HFF-Myc (cell line): ENCODE measurements at regions not wholly inside any gene's neighbourhood (a gene's known extent, or its start where the extent isn't known, plus 50 kb on each side); places are given as distances from the start of the nearest gene placed in this dataset.

Experiments used
- DNase-seq: peaks from one replicate; pipeline ENCODE4 v3.0.0-alpha.2; 2011; ENCODE audit warnings: low read depth; ENCODE audit errors: extremely low read depth
- H3K4me3 ChIP-seq: replicated peaks from 2 replicates; pipeline ENCODE4 v1.5.1; 2011; ENCODE audit warnings: low read depth, mild to moderate bottlenecking, control low read depth, low read length
- CTCF ChIP-seq: IDR thresholded peaks from 2 replicates; pipeline ENCODE4 v1.5.1; 2012; ENCODE audit warnings: mild to moderate bottlenecking, low read depth, low read length, control low read depth; ENCODE audit errors: missing control alignments

DNA sequence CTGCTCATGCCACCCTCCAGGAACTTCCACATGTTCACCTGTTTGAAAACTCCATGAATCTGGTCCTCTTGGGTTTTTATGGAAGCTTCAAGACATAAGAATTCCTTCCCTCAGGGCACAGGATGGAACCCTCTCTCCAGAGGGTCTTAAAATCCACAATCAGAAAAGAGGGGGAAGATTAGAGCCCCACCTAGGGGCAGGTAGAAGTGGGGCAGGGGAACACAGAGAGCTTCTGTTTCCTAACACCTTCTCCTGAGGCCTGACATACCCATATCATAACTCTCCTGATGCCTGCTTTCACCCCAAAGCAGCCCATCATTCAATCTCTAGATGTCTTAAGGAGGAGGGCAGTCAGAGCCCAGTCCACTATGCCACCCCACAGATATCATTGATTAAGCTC is 1087.7 kb upstream of the ARRDC3 start:
- H3K4me3 ChIP-seq, result no peak overlapping the region
- no peak for DNase-seq
- TF ChIP-seq CTCF, result peak; percentile 21

DNA sequence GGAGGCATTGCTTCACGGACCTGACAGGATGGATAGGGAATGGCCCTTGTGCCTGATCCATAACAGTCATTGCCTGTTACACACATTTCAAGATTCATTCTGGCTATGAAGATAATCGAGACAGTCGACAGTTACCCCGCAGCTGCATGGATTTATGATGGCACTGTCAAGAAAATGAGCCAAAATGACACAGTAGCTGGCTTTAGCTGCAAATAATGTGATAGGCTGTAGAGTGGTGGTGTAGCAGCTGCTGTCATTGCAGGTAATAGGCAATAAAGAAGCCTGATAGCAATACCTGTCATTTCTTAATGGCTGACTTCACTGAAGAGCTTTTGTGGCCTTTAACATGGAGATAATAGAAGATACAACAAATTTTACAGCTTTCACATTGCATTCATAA is 1085.2 kb upstream of the ARRDC3 start:
- DNase-seq, result no peak
- TF ChIP-seq CTCF, result no peak
- no peak overlapping the region for H3K4me3 ChIP-seq

DNA sequence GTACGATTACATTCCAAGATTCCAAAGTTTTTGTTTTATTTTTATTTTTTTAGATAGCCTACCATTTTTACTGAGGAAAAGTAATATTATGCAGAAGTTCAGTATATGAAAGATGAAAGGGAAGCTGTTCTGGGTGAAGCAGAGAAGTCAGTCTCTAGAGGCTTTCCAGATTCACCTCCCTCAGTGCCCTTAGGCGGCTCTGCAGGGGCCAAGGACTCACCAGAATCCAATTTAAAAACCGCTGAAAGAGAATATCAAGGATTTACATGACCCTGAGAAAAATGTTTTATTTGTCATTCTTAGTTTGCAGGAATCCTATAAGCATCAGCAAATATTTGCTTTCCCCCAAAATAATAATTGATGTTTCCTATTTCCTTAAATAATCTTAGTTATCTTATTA is 1084.6 kb upstream of the ARRDC3 start:
- no peak overlapping the region for H3K4me3 ChIP-seq
- no peak for TF ChIP-seq CTCF

GRCh38 chr5:92460505-92460904 is 1077.4 kb upstream of the ARRDC3 start:
- DNase-seq, result no peak
- TF ChIP-seq CTCF, result no peak
- no peak overlapping the region for H3K4me3 ChIP-seq

More for the DNA sequence above, 1084.6 kb upstream of the ARRDC3 start:
- no peak for DNase-seq

DNA sequence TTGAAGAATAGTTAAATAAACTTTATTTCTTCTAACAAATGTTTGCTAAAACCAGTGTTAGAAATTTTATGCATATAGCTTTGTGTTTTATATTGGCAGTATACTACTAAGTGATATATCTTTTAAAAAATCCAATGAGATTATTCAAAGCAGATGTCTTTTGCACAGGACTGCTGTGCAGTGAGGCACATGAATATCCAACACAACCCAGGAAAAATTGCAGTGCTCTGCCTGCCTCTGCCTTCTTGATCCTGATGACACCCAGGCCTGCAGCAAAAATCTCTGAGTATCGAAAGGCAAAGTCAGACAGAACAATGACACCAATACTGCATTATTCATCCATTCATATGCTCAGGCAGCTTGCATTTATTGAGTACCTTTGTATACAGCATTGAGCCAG is 1076.5 kb upstream of the ARRDC3 start:
- no peak for DNase-seq
- no peak overlapping the region for H3K4me3 ChIP-seq
- TF ChIP-seq CTCF, result no peak

GRCh38 chr5:92455011-92455410 is 1071.9 kb upstream of the ARRDC3 start:
- DNase-seq, result no peak
- TF ChIP-seq CTCF, result no peak
- no peak overlapping the region for H3K4me3 ChIP-seq

- no peak overlapping the region for H3K4me3 ChIP-seq
- no peak for TF ChIP-seq CTCF
- no peak for DNase-seq
Measured at GRCh38 chr5:92444888-92445287, 1061.8 kb upstream of the ARRDC3 start.
